NCI-H2196 (cell line): ENCODE measurements at regions not wholly inside any gene's neighbourhood (a gene's known extent, or its start where the extent isn't known, plus 50 kb on each side); places are given as distances from the start of the nearest gene placed in this dataset.

Experiments
- DNase-seq: peaks from one replicate; lab custom pipeline; 2025; ENCODE audit not compliant: unreplicated experiment; lab: John Stamatoyannopoulos, UW

- DNase-seq = no peak
These were observed 854.0 kb downstream of the LRFN5 start for GRCh38 chr14:42460673-42461072.

GRCh38 chr14:42459171-42459685, 852.6 kb downstream of the LRFN5 start:
- DNase-seq = no peak

GRCh38 chr14:42441615-42442014, 834.9 kb downstream of the LRFN5 start:
- no peak for DNase-seq

DNA sequence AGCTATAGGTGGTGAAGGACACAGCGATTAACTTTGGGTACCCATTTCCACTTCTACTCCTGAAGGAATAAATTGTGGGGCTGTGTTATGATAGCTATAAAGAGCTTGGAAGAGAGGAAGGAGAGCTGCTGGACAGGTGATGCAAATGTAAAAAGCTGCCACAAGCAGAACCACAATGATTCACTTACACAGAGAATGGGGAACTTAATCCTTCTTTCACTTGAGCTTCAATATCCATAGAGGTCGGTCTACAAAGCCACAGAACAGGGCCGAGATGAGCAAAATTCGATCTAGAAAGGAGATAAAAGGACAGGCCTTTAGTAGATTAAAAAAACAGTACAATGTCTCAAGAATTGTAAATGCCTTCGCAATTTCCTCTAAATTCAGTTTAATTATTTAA, 831.1 kb downstream of the LRFN5 start:
- no peak for DNase-seq

DNA sequence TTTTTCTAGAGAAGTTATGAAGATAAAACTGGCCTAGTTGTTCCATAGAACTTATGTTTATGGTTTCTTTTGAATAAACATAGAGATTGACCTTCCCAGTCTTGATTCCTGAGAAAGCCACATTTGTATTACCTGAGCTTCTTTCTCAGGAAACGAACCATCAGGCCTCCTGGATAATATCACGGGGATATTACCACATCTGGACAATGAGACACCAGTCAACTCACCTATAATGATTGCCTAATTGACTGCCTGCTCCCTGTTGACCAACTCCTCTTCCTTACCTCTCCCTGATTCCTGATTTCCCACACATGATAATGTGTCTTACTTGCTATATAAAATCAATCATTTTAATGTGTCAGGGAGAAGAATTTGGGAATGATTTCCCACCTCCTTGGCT, 822.7 kb downstream of the LRFN5 start:
- DNase-seq = no peak

DNA sequence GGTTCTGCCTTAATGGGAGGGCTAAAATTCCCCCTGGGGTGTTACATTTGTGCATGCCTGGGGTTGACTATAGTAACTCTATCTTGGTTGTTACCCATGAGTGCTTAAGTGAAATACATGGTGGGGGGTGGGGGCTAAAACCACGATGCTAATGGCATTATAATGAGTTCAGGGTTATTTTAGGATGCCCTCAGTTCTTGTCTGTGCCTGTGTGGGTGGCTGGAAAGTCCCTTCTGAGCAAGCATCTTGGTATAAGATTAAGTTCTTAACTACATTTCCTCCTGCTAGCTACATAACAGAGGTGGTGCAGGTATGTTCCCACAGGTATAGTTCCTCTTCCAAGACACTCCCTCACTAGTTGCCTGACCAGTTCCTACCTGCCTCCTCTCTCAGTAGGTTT, 822.3 kb downstream of the LRFN5 start:
- no peak for DNase-seq

GRCh38 chr14:42424501-42424900, 817.8 kb downstream of the LRFN5 start:
- no peak for DNase-seq

DNA sequence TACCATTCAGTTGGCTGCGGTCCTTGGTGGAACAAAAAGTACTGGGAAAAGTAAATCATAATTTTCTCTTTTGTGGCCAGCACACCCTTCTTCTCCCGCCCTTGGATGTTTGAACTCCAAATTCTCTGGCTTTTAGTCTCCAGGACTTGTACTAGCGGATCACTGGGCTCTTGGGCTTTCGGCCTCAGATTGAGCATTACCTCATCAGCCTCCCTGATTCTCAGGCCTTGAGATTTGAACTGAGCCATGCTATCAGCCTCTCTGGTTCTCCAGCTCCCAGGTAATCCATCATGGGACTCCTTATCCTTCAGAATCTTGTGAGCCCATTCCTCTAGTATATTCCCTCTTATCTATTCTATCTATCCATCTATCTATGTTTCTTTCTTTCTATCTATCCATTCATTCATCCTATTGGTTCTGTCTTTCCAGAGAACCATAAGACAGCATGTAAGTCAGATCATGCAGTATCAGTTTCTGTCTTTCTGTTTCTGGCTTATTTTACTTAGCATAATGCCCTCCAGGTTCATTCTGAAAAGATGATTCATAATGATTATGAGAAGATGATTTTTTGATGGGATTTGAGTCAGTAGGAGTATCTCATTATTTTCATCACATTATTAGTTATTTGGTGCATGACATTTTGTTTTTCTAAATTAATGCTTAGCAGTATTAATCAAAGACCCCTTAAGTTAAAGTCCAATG, 814.9 kb downstream of the LRFN5 start:
- DNase-seq = no peak

DNA sequence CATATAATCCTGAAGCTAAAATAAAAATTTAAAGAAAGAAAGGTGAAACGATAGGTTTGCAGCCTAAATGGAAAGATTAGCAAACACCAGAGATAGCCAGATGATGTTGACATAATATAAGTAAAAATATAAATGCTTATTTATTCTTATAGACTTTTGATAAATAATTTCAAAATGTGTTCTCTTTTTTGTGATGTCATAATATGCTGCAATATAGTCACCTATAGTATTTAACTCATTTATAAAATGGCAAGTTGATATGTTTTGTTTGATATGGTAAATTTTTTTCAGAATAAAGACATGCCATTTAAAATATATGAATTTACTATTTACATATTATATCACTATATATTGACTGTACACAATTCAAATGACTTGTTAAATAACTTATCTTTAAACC, 813.4 kb downstream of the LRFN5 start:
- DNase-seq = no peak

- DNase-seq = no peak
These were observed 800.5 kb downstream of the LRFN5 start for GRCh38 chr14:42407153-42407552.

- DNase-seq = no peak
These were observed 784.6 kb downstream of the LRFN5 start for GRCh38 chr14:42391146-42391834.

- no peak for DNase-seq
These were observed 772.2 kb downstream of the LRFN5 start for GRCh38 chr14:42378880-42379279.

GRCh38 chr14:42378274-42378673, 771.6 kb downstream of the LRFN5 start:
- DNase-seq = no peak

GRCh38 chr14:42374332-42374731, 767.7 kb downstream of the LRFN5 start:
- DNase-seq = no peak

- DNase-seq = no peak
These were observed 763.4 kb downstream of the LRFN5 start for GRCh38 chr14:42370056-42370455.

DNA sequence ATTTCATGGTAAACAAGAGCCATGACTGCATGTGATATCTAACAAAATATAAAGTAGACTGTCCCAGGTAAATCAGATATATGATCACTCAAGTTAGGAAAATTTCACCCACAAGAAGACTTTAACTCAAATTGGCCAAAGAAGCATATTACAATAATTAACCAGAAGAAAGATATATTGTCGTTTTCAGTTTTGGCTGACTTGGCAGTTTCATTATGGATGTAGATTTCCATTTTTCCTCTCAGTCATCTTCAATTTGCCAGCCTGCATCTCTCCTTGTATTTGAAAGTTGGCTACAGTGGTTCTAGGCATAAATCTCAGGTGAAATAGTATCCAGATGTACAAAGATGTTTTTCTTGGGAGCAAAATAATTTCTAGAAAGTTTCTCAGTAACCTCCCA, 761.6 kb downstream of the LRFN5 start:
- no peak for DNase-seq

- no peak for DNase-seq
These were observed 746.6 kb downstream of the LRFN5 start for GRCh38 chr14:42353315-42353714.

- no peak for DNase-seq
These were observed 729.2 kb downstream of the LRFN5 start for GRCh38 chr14:42335918-42336317.

- no peak for DNase-seq
These were observed 728.3 kb downstream of the LRFN5 start for GRCh38 chr14:42334931-42335330.

DNA sequence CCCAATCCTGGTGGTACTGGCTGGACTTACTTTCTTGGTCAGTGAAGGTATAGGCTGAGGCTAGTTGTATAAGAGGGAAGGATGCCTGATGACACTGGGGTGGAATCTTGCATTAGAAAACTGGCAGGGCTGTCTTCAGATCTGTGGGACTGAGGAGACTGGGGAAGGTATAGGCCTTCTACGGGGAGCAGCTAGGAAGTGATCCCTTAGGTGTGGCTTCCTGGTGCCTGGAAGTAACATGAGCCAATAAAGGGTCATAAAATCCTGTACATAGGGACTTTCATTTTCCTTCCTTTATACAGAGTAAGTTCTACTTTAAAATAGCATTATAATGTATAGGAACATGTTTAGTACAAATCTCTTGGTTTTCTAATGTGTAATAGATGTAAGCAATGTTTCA, 716.8 kb downstream of the LRFN5 start:
- DNase-seq = no peak

- no peak for DNase-seq
These were observed 716.0 kb downstream of the LRFN5 start for GRCh38 chr14:42322531-42323284.

DNA sequence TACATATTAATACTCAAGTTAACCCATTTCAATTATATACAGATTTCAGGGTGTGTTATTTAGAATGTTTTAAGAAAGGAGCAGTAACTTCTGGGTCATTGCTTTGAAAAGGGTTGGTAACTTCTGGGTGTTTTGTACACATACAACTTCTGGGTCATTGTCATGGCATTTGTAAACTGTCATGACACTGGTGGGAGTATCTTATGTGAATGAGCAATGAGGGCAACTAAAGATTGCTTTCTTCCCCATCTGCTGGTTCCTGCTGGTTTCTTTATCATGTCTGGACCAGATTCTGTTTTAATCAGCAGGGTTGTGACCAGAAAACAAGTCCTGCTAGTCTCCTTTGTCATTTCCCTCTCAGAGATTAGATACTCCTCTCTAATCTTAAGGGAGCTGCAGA, 713.3 kb downstream of the LRFN5 start:
- no peak for DNase-seq
